Activated gamma-delta T cell treated with anti-CD3 and anti-CD28 coated beads, Interleukin-2, amount 50 U/mL, for 16 hours (primary cell): ENCODE measurements at regions not wholly inside any gene's neighbourhood (a gene's known extent, or its start where the extent isn't known, plus 50 kb on each side); places are given as distances from the start of the nearest gene placed in this dataset.

Experiments
- DNase-seq: peaks from one replicate; pipeline ENCODE4 v3.0.0-alpha.2; 2020; ENCODE audit warnings: low read depth

DNA sequence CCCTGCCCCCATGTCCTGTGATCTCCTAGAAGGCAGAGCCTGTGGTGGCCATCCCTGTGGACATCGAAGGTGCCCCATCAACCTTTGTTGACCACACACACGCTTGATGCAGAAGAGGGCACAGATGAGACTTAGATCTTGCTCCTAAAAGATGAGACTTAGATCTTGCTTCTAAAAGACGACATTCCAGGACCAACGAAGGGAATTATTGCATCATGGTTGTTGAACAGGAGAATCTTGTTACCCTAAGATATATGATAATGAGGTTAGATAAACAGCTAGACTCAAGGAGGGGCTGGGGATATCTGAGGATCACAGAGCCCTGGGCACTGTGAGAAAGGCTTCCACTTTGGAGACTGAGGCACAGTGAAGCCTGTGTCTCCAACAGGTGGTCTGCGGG lies 91.1 kb upstream of the WSCD2 start:
- DNase-seq: no peak

DNA sequence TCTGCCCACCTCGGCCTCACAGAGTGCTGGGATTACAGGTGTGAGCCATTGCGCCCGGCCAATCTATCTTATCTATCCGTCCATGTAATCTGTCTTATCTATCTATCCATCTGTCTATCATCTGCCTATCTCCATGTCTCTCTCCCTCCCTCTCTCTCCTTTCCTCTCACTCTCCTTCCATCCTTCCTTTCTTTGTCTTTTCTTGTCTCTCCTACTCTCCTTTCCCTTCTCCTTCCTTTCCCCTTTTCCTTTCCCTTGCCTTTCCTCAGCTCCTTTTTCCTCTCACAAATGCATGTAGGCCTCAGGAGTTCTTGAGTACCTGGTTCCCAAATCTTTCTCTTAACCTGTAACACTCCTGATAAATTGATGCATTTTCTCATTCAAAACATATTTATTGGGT lies 89.3 kb upstream of the WSCD2 start:
- no peak for DNase-seq

DNA sequence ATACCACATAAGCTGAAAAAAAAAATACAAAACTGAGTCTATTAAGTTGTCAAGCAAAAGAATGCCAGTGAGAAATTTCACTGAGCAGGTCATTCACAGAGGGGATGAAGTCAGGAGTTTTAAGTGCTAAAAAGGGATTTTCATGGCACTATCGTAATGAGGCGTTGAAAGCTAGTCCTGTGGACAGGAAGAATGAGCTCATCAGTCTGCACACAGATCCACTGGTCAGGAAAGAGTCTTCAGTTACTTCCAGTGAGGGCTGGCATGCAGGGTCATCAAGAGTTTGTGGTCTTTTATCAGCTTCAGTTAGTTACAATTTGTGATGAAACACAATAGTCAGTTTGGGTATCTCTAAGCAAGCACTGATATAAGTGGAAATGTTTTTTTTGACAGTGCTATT lies 88.1 kb upstream of the WSCD2 start:
- DNase-seq: no peak

DNA sequence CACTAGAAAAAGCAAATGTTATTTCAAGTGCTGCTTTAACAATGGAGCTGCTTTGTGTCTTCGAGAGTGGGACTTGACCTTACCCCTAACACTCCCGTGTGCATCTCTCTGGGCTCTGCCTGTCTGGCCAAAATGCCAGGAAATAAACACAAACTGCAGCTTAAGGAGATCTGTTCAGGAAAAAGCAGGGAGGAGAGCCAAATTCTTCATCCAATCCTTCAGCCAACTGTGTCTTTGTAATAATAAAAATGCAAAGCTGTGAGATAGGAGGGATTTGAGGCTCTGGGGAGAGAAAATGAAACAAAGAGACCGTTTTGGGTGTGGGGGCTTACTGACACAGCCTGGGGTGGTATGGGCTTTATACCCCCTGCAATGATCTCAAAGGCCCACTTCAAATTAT lies 85.8 kb upstream of the WSCD2 start:
- no peak for DNase-seq

DNA sequence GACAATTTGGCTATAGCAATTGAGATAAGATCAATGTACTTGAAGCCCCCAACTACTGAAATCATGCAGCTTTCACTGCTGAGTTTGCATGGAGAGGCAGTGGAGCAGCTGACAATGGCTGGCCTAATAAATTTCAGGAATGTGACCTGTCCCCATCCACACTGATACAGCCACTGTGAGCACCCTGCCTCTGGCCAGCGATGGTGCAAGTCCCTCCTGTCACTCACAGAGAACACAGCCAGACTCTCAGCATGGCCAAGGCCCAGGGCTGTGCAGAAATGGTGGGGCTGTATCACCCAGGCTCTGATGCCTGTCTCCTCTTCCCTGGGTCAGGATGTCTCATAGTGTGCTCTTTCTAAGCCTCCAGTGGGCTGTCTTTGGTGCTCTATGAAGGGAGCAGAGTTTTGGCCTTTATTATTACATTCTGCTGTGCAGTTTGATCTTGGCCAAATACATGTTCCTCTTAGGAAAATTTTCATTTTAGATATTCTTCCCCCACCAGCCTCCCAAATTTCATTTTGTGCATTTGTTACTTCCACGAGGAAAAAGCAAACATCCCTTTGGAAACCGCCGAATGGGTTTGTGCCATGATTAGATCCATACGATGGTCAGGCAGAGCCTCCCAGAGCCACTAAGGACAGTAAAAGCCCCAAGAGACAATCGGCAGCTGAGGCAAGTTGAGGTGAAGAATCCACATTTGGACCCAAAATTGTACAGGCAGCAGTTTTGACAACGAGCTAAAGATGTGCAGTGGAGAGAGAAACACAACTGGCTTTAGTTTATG lies 85.1 kb upstream of the WSCD2 start:
- no peak for DNase-seq

DNA sequence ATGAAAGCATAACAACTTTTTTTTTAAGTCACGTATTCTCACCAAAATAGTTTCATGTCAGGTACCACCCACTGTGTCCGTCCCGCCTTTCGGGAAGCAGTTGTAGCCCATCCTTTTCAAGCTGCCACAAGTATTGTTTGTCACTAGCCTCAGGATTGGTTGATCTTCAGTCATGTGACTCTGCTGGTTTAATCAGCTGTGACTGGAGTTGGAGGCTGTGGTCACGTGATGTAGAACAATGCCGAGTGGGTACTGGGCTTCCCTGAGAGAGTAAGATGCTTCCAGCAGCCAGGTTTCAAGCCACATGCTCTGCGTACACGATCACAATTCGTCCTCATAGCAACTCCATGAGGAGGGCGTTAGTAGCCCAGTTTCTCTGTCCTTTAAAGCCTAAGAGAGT lies 83.0 kb upstream of the WSCD2 start:
- DNase-seq: no peak

DNA sequence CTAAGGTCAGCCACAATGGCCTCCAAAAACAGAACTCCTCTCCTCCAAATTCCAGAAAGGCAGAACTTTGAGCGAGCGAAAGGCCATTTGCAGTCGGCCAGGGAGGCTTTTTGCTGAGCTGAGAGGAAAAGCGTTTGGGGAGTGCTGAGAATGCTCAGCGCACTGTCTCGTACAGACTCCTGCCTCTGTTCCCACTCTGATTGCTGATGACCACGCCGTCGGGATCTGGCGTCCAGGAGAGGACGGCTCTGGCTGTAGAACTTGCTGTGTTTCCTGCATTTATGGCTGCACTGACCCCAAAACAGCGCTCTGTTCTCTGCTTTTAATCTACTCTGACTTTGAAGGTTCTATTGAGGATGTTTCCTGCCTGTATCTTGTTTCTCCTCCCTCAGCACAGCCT lies 82.4 kb upstream of the WSCD2 start:
- no peak for DNase-seq

DNA sequence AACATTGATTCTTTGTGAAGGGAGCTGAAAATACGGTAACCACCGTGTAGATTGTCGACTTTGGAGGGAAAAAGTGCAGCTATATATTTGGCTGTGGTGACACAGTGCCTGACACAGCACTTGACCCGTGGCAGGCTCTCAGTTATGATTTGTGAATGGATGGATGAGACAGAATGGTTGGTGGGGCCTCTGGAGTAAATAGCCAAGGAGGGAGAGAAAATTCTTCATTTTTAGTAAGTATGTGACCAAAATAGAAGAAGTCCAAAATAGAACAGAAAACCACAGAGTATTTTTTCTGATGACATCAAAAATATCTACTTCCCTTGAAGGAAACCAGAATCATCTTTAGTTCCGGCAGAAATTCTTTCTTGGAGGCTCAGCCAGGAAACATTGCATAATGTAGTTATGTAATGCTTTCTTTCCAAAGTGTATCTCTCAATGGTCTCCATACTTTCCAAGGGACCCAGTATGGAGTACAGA lies 82.0 kb upstream of the WSCD2 start:
- no peak for DNase-seq

DNA sequence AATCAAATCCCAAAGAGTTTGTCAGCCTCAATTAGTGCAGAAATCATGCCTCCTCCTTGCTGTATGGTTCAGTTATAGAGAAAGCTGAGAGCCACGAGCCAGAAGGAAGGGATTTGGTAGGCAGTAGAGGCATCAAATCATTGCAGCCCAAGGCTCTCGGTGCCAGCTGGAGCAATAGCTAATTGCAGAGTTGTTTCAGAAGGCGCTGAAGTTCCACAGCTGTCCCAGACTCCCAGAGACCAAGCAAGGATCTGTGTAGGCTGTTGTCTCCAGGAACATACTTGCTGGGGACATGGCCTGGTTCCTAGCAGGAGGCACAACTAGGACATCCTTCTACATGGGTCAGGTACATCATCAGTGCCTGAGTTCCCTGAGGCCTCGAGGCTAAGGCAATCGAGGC lies 80.4 kb upstream of the WSCD2 start:
- no peak for DNase-seq

DNA sequence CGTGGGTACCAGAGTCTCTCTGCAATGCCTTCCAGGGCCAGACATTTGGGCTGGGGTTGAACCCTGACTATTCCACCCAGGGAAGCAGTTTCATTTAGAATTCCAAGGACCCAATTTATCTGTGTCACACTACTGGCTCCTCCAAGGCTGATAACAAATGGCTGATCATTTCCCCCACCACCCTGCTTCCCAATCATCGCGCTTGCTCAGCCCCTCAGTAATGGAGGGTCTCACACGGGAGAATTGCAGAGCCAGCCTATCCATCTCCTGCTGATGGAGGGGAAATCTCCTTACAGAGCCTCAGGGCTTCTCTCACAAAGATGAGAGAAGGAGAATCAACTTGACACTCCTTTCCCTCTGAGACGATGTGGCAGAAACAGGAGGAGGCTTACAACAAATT lies 78.4 kb upstream of the WSCD2 start:
- DNase-seq: no peak

DNA sequence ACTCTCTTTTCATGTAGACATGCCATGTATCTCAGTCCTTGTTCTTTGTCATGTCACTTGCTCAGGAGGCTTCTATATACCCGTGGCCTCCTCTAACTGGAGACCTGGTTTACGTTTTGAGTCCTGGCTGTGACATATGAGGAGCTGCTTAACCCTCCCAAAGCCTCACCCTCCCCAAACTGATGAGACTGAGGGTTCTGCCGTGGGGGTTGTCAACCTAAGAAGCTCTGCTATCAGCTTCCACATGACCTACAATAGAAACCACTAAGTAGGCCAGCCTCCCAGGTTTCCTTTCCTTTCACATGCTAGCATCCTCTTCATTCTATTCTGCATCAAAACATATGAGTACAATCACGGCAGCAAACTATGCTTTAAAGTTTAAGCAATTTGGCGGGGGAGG lies 76.8 kb upstream of the WSCD2 start:
- no peak for DNase-seq

DNA sequence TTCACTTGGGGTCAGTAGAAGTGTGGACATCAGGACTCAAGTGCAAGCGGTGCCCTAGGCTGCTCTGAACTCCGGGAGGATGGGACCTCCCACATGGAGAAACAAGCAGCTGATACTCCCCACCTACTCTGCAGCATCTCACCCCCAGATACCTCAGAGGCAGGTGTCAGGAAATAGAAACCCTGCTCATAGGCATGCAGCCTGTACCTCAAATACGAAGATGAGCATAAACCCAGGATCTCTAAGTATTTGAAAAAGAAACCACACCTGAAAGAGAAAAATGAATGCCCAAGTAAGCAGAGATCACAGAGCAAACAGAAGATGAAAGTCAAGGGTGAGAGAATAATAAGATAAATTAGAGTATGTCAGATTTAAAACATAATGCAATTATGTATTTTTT lies 75.6 kb upstream of the WSCD2 start:
- no peak for DNase-seq

DNA sequence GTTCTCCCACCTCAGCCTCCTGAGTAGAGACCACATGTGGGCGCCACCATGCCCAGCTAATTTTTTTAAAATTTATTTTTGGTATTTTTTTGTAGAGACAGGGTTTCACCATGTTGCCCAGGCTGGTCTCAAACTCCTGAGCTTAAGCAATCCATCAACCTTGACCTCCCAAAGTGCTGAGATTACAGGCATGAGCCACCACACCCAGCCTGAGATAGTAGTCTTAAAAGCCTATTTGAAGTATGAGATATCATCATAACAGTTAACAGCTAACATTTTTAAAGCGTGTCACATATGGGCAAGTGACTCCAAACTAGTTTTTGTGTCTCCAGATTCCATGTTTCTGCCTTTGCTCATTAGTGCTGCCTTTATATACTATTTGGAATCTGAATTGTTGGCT lies 74.6 kb upstream of the WSCD2 start:
- no peak for DNase-seq

DNA sequence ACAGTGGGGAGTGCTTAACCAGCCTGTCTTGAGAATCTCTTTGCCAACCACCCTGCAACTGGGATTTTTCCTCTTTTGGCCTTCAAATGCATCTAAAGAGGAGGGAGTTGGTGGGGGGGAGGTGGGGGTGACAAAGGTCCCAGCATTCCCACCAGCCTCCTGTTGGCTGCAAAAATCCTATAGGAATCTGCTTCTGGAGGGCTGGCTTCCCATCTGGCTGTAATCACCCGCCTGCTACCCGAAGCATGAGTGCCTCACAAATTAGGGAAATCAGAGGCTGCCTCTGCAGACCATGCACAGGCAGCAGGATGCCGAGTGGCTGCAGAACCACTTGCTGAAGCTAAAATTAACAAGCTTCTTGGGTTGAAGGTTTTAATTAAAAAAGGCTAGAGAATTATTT lies 73.9 kb upstream of the WSCD2 start:
- no peak for DNase-seq

DNA sequence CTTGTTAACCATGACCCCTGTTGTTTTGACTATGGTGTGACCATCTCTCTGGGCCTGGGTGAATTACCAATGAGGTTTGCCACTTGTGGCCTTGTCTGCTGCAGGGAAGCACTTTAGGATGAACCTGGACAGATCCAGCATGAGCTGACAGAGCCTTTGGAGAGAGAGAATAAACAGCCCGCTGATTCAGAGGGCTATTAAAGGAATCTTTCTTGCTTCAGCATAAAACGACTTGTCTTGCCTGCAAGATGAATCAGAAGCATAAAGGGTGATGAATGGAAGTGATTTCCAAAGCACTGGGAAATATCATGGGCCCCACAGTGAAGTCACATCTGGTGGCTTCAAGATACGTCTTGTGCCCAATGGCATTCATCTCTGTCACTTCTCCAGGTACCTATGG lies 69.0 kb upstream of the WSCD2 start:
- no peak for DNase-seq

DNA sequence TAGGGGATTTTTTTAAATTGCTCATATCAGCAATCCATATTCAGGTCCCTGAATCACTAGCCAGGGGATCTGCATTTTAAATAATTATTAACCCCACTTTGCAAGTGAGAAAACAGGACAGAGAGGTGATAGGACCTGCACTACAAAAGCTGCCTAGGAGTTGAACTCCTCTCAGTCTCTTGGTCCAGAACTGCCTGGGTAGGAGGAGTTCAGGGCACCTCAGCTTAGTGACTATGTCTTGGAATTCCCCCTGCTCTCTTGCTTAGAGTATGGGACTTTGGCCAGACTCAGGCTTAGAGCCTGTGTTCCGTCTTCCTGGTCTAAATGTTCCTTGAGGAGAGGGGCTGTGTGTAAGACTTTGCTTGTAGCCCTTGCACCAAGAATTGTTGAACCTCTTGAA lies 68.2 kb upstream of the WSCD2 start:
- no peak for DNase-seq

DNA sequence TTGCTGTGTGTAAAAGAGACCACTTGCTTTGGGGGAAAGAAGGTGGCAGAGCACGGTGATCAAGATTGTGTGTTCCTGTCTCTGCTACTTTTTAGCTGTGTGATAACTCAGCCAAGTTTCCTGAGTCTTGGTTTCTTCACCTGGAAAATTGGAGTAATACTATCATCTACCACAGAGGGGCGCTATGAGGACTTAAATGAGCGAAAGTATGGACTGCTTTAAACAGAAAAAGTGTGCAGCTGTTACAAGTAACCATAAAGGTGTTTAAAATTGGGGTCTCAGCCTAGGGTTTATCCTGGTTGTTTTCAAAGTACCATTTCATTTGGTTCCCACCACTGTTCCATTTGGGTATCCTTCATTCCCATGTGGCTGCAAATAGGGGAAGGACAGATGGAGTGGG lies 65.9 kb upstream of the WSCD2 start:
- no peak for DNase-seq

DNA sequence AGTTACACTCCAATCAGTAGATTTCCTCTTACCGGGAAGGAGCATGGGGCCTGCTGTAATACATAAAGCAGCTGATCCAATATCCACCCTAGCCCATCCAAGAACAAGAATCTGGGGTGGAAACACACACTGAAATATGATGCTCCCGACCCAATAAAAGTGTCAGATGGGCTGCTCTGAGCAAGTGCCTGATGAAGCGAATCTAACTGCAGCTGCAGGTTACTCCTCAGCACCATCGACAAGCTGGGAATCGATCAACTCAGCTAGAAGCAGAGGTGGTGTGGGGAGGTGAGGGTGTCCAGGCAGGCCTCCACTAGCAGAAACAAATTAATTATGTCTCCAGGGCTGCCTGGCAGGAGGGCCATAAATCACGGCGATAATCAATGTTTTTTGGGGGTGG lies 64.0 kb upstream of the WSCD2 start:
- no peak for DNase-seq

DNA sequence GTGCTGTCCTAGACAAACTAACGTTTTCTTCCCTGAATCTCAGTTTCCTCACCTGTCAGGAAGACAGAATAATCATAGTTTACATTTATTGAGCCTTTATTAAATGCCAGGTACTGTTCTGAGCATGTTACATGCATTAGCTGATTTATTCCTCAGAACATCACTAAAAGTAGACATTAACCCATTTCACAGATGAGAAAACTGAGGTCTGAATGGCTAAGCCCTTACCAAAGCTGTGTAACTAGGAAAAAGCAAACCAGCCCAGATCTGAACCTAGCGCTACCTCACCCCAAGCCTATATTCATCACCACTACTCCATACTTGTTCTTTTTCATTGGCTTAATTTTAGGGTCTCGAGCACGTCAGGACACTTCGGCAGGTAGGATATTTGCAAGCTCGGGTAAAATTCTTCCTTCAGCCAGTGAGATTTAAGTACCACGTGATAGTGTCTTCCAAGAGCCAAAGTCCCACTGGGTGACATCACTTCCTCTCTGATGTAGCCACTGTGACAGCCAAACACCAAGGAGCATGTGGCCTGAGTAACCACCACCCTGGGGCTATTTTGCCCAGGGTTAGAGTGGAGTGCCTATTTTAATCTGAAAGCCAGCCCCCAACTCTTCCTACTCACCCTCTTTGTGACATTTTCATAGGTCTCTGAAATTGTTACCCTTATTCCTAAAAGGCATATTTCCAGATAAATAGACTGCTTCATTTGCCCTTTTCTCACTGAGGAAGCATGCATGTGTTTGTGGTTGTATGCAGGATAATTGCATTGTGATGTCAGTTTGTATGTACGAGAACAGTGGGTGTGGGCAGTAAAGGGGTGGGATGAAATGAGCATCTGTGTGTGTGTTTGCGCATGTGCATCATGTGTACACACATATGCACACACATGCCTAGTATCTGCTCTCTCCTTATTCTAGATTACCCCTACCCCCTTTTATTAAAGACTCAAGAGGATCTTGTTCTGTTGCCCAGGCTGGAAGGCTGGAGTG lies 62.2 kb upstream of the WSCD2 start:
- no peak for DNase-seq

DNA sequence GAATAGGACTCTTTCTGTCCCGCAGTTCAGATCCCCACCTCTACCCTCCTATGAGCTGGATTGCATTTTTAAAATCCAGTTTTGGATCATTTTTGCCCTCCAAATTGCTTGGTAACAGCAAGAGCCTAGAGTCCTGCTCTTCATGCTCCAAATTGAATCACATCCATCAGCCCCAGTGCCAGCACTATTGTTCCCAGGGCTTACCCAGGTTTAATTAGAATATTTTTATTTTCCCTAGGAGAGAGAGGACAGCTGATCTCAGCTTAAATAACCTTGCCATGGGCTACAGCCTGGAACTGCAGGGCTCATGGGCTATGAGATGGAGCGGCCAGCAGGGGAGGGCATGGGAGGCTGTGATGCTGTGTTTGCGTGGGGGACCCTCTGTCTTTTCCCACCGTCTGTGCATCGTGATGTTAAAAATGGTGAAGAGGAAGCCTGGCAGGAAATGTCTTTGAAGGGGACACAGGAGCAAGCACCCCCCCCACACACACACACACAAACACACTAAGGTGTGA lies 59.4 kb upstream of the WSCD2 start:
- DNase-seq: no peak

DNA sequence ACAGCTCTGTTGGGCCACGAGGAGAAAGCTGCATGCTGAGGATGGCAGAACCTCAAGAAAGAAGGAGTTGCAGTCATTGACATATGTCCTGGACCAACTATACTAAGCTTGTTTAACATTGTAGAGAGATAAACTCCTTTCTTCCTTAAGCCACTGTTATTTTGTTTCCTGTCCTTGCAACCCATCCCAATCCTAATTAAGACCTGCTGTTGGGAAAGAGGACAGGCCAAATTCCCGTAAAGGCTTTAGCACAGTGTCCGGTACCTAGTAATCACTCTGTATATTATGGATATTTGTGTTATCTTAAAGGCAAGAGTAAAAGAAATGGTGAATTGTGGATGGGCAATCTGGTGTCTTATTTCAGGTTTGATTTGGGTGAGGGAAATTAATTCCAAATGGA lies 53.5 kb upstream of the WSCD2 start:
- no peak for DNase-seq

DNA sequence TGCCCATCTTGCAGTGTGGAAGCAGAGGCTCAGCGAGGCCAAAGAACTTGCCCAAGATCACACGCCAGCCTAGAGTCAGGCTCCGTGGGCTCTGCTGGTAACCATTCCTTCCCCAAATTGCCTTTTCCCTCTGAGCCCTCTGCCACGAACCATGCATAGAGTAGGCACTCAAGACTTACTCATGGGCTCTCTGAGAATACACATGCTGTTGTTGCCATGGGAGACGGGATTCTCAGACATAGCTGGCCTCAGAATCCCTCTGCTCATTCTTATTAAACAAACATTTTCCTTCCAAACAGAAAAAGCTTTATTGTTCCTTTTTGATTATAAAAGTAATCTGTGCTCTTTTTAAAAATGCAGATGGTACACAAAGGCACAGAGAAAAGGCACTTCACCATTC lies 52.5 kb upstream of the WSCD2 start:
- no peak for DNase-seq

DNA sequence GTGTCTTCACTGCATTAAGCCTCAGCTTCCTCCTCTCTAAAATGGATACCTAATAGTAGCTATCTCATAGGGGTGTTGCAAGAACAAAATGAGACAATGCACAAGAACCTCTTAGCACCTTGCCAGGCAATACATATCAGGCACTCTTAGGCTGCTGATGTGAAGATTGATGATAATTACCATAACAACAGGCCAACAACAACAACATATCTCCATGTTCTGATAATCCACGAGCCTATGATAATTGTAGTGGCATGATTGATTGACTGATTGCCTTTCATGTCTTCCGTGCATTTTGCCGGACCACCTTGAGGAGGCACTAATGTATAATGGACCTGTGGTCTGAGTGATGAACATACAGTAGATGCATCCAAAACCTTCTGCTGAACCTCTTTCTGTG lies 50.7 kb upstream of the WSCD2 start:
- DNase-seq: no peak
